ENCODE measurements at regions not wholly inside any gene's neighbourhood (a gene's known extent, or its start where the extent isn't known, plus 50 kb on each side); places are given as distances from the start of the nearest gene placed in this dataset.
"Not testable (repeated sequence)": the region's sequence is repeated elsewhere in the genome, so short reads cannot be mapped to it uniquely, and the experiment has no call there.

GRCh38 chr4:171235521-171235920 is 577.7 kb upstream of the GALNTL6 start:
- ChIA-PET CTCF (no interaction called here), POLR2A (no interaction called here)
- Mint-ChIP-seq H3K27me3 (ENCODE audit: insufficient read depth, unreplicated experiment) (peaks cover 54% of the 10 kb centered on the region), H3K4me3 (ENCODE audit: unreplicated experiment) (no peak overlapping the region), H3K36me3 (ENCODE audit: insufficient read depth, unreplicated experiment) (no peaks in the 10 kb centered on the region), H3K4me1 (ENCODE audit: insufficient read depth, unreplicated experiment) (no peaks in the 10 kb centered on the region), H3K27ac (ENCODE audit: low read depth, unreplicated experiment) (no peak overlapping the region), H3K9me3 (ENCODE audit: unreplicated experiment) (no peaks in the 10 kb centered on the region)
- DNase-seq (ENCODE audit: unreplicated experiment): no peak
- TF ChIP-seq CTCF (IDR thresholded peaks at IDR 0.05; ENCODE audit: unreplicated experiment): no peak
- no TSS peak for BruUV-seq (replicated peaks)
- intact Hi-C loops (cut with micrococcal nuclease): no loop called here

- H3K9me3 Mint-ChIP-seq (ENCODE audit: unreplicated experiment); H3K36me3 Mint-ChIP-seq (ENCODE audit: insufficient read depth, unreplicated experiment); H3K4me1 Mint-ChIP-seq (ENCODE audit: insufficient read depth, unreplicated experiment); BruUV-seq (replicated peaks); H3K27ac Mint-ChIP-seq (ENCODE audit: low read depth, unreplicated experiment); intact Hi-C loops (cut with micrococcal nuclease); CTCF ChIA-PET; H3K4me3 Mint-ChIP-seq (ENCODE audit: unreplicated experiment); POLR2A ChIA-PET; DNase-seq (ENCODE audit: unreplicated experiment): not testable (repeated sequence)
- peaks cover 41% of the 10 kb centered on the region for H3K27me3 Mint-ChIP-seq (ENCODE audit: insufficient read depth, unreplicated experiment)
Observed at GRCh38 chr4:171229354-171229753, 583.9 kb upstream of the GALNTL6 start.

GRCh38 chr4:171221181-171221580 is 592.0 kb upstream of the GALNTL6 start:
- CTCF ChIA-PET: interaction anchor here (0.6 kb wide), 1 partner anchor 9 kb away, joined by 4 read pairs; no protein-coding TSS in a partner anchor
- Mint-ChIP-seq H3K27me3 (ENCODE audit: insufficient read depth, unreplicated experiment) (peaks cover 3% of the 10 kb centered on the region), H3K4me1 (ENCODE audit: insufficient read depth, unreplicated experiment) (no peaks in the 10 kb centered on the region), H3K36me3 (ENCODE audit: insufficient read depth, unreplicated experiment) (no peaks in the 10 kb centered on the region), H3K27ac (ENCODE audit: low read depth, unreplicated experiment) (no peak overlapping the region), H3K9me3 (ENCODE audit: unreplicated experiment) (no peaks in the 10 kb centered on the region), H3K4me3 (ENCODE audit: unreplicated experiment) (no peak overlapping the region)
- intact Hi-C loops (cut with micrococcal nuclease): no loop called here
- no peak for TF ChIP-seq CTCF (IDR thresholded peaks at IDR 0.05; ENCODE audit: unreplicated experiment)
- DNase-seq (ENCODE audit: unreplicated experiment): no peak
- POLR2A ChIA-PET: no interaction called here
- BruUV-seq (replicated peaks): no TSS peak

- Mint-ChIP-seq H3K9me3 (ENCODE audit: unreplicated experiment) (no peaks in the 10 kb centered on the region), H3K36me3 (ENCODE audit: insufficient read depth, unreplicated experiment) (no peaks in the 10 kb centered on the region), H3K27ac (ENCODE audit: low read depth, unreplicated experiment) (no peak overlapping the region), H3K4me1 (ENCODE audit: insufficient read depth, unreplicated experiment) (peaks cover 7% of the 10 kb centered on the region), H3K27me3 (ENCODE audit: insufficient read depth, unreplicated experiment) (no peaks in the 10 kb centered on the region), H3K4me3 (ENCODE audit: unreplicated experiment) (peak overlapping the region; percentile 6)
- intact Hi-C loops (cut with micrococcal nuclease): no loop called here
- peak; percentile 74 for DNase-seq (ENCODE audit: unreplicated experiment)
- ChIA-PET CTCF (interaction anchor here (0.6 kb wide), 1 partner anchor 942 kb away, joined by 4 read pairs; no protein-coding TSS in a partner anchor), POLR2A (interaction anchor here (0.8 kb wide), 1 partner anchor 41 kb away, joined by 3 read pairs; no protein-coding TSS in a partner anchor)
- TF ChIP-seq CTCF (IDR thresholded peaks at IDR 0.05; ENCODE audit: unreplicated experiment): no peak
- no TSS peak for BruUV-seq (replicated peaks)
Observed at GRCh38 chr4:171203425-171203824, 609.8 kb upstream of the GALNTL6 start.

GRCh38 chr4:171202908-171203307 is 610.3 kb upstream of the GALNTL6 start:
- no peak for TF ChIP-seq CTCF (IDR thresholded peaks at IDR 0.05; ENCODE audit: unreplicated experiment)
- no peaks in the 10 kb centered on the region for H3K9me3 Mint-ChIP-seq (ENCODE audit: unreplicated experiment)
- ChIA-PET CTCF (interaction anchor here (0.6 kb wide), 1 partner anchor 942 kb away, joined by 4 read pairs; no protein-coding TSS in a partner anchor), POLR2A (interaction anchor here (0.8 kb wide), 1 partner anchor 40 kb away, joined by 3 read pairs; no protein-coding TSS in a partner anchor)
- no peak overlapping the region for H3K27ac Mint-ChIP-seq (ENCODE audit: low read depth, unreplicated experiment)
- H3K36me3 Mint-ChIP-seq (ENCODE audit: insufficient read depth, unreplicated experiment): no peaks in the 10 kb centered on the region
- intact Hi-C loops (cut with micrococcal nuclease): no loop called here
- H3K27me3 Mint-ChIP-seq (ENCODE audit: insufficient read depth, unreplicated experiment): no peaks in the 10 kb centered on the region
- H3K4me3 Mint-ChIP-seq (ENCODE audit: unreplicated experiment): no peak overlapping the region
- BruUV-seq (replicated peaks): no TSS peak
- no peak for DNase-seq (ENCODE audit: unreplicated experiment)
- H3K4me1 Mint-ChIP-seq (ENCODE audit: insufficient read depth, unreplicated experiment): peaks cover 7% of the 10 kb centered on the region
